Activated T-helper 17 cell treated with anti-CD3 and anti-CD28 coated beads, Interleukin-2, amount 50 U/mL, for 72 hours (primary cell): ENCODE measurements at regions not wholly inside any gene's neighbourhood (a gene's known extent, or its start where the extent isn't known, plus 50 kb on each side); places are given as distances from the start of the nearest gene placed in this dataset.

Experiments used
- ATAC-seq: fragments of 150-1000 bp; cut with Tn5 transposase; replicated peaks from 2 replicates; pipeline ENCODE4 v1.10.0; 2021; ENCODE audit warnings: mild to moderate bottlenecking, moderate library complexity
- H3K27ac Mint-ChIP-seq: one replicate; pipeline ENCODE4 v1.8.0; 2022; ENCODE audit warnings: mixed read lengths
- H3K27me3 Mint-ChIP-seq: one replicate; pipeline ENCODE4 v1.8.0; 2022; ENCODE audit warnings: mixed read lengths
- H3K36me3 Mint-ChIP-seq: one replicate; pipeline ENCODE4 v1.8.0; 2022; ENCODE audit warnings: low read depth, mild to moderate bottlenecking, mixed read lengths
- H3K4me1 Mint-ChIP-seq: one replicate; pipeline ENCODE4 v1.8.0; 2022; ENCODE audit warnings: mixed read lengths
- H3K4me3 Mint-ChIP-seq: one replicate; pipeline ENCODE4 v1.8.0; 2022; ENCODE audit warnings: mild to moderate bottlenecking, mixed read lengths
- H3K9me3 Mint-ChIP-seq: one replicate; pipeline ENCODE4 v1.8.0; 2022; ENCODE audit warnings: mixed read lengths

- no peaks in the 10 kb centered on the region for H3K36me3 Mint-ChIP-seq
- H3K27me3 Mint-ChIP-seq: no peaks in the 10 kb centered on the region
- no peaks in the 10 kb centered on the region for H3K4me1 Mint-ChIP-seq
- H3K9me3 Mint-ChIP-seq: no peaks in the 10 kb centered on the region
- no peak overlapping the region for H3K27ac Mint-ChIP-seq
- H3K4me3 Mint-ChIP-seq: no peak overlapping the region
- ATAC-seq: no peak
Observed at GRCh38 chr16:58962811-58963210, 228.7 kb upstream of the GOT2 start.

- Mint-ChIP-seq H3K27ac (no peak overlapping the region), H3K4me1 (no peaks in the 10 kb centered on the region), H3K27me3 (no peaks in the 10 kb centered on the region), H3K36me3 (no peaks in the 10 kb centered on the region), H3K4me3 (no peak overlapping the region), H3K9me3 (no peaks in the 10 kb centered on the region)
- no peak for ATAC-seq
Observed at GRCh38 chr16:58960484-58960883, 226.4 kb upstream of the GOT2 start.

GRCh38 chr16:58960034-58960433, 225.9 kb upstream of the GOT2 start:
- H3K9me3 Mint-ChIP-seq: no peaks in the 10 kb centered on the region
- no peaks in the 10 kb centered on the region for H3K36me3 Mint-ChIP-seq
- H3K4me1 Mint-ChIP-seq: no peaks in the 10 kb centered on the region
- no peaks in the 10 kb centered on the region for H3K27me3 Mint-ChIP-seq
- ATAC-seq: no peak
- H3K27ac Mint-ChIP-seq: no peak overlapping the region
- H3K4me3 Mint-ChIP-seq: no peak overlapping the region

- ATAC-seq: no peak
- no peaks in the 10 kb centered on the region for H3K27me3 Mint-ChIP-seq
- no peaks in the 10 kb centered on the region for H3K36me3 Mint-ChIP-seq
- no peaks in the 10 kb centered on the region for H3K4me1 Mint-ChIP-seq
- no peak overlapping the region for H3K4me3 Mint-ChIP-seq
- no peaks in the 10 kb centered on the region for H3K9me3 Mint-ChIP-seq
- no peak overlapping the region for H3K27ac Mint-ChIP-seq
Observed at GRCh38 chr16:58958749-58959148, 224.6 kb upstream of the GOT2 start.

GRCh38 chr16:58948244-58948643, 214.1 kb upstream of the GOT2 start:
- ATAC-seq: no peak
- H3K27me3 Mint-ChIP-seq: no peaks in the 10 kb centered on the region
- H3K4me3 Mint-ChIP-seq: no peak overlapping the region
- no peaks in the 10 kb centered on the region for H3K4me1 Mint-ChIP-seq
- peaks cover 3% of the 10 kb centered on the region for H3K9me3 Mint-ChIP-seq
- H3K36me3 Mint-ChIP-seq: no peaks in the 10 kb centered on the region
- H3K27ac Mint-ChIP-seq: no peak overlapping the region

GRCh38 chr16:58940609-58941008, 206.5 kb upstream of the GOT2 start:
- no peaks in the 10 kb centered on the region for H3K36me3 Mint-ChIP-seq
- no peaks in the 10 kb centered on the region for H3K9me3 Mint-ChIP-seq
- no peak for ATAC-seq
- no peak overlapping the region for H3K27ac Mint-ChIP-seq
- H3K4me3 Mint-ChIP-seq: no peak overlapping the region
- no peaks in the 10 kb centered on the region for H3K4me1 Mint-ChIP-seq
- H3K27me3 Mint-ChIP-seq: no peaks in the 10 kb centered on the region

- no peak for ATAC-seq
- H3K27ac Mint-ChIP-seq: no peak overlapping the region
- H3K36me3 Mint-ChIP-seq: no peaks in the 10 kb centered on the region
- H3K9me3 Mint-ChIP-seq: no peaks in the 10 kb centered on the region
- no peaks in the 10 kb centered on the region for H3K4me1 Mint-ChIP-seq
- no peak overlapping the region for H3K4me3 Mint-ChIP-seq
- no peaks in the 10 kb centered on the region for H3K27me3 Mint-ChIP-seq
Observed at GRCh38 chr16:58938811-58939210, 204.7 kb upstream of the GOT2 start.

- Mint-ChIP-seq H3K27me3 (peaks cover 3% of the 10 kb centered on the region), H3K4me3 (no peak overlapping the region), H3K9me3 (peaks cover 3% of the 10 kb centered on the region), H3K27ac (no peak overlapping the region), H3K4me1 (no peaks in the 10 kb centered on the region), H3K36me3 (no peaks in the 10 kb centered on the region)
- no peak for ATAC-seq
Observed at GRCh38 chr16:58937661-58938060, 203.5 kb upstream of the GOT2 start.

- ATAC-seq: no peak
- no peak overlapping the region for H3K4me3 Mint-ChIP-seq
- no peak overlapping the region for H3K27ac Mint-ChIP-seq
- H3K27me3 Mint-ChIP-seq: peaks cover 3% of the 10 kb centered on the region
- H3K4me1 Mint-ChIP-seq: no peaks in the 10 kb centered on the region
- H3K9me3 Mint-ChIP-seq: peaks cover 3% of the 10 kb centered on the region
- no peaks in the 10 kb centered on the region for H3K36me3 Mint-ChIP-seq
Observed at GRCh38 chr16:58933186-58933585, 199.1 kb upstream of the GOT2 start.

- Mint-ChIP-seq H3K4me1 (no peaks in the 10 kb centered on the region), H3K27me3 (peaks cover 3% of the 10 kb centered on the region), H3K4me3 (no peak overlapping the region), H3K9me3 (peaks cover 3% of the 10 kb centered on the region), H3K36me3 (no peaks in the 10 kb centered on the region), H3K27ac (no peak overlapping the region)
- no peak for ATAC-seq
Observed at GRCh38 chr16:58931436-58931835, 197.3 kb upstream of the GOT2 start.

- no peak overlapping the region for H3K27ac Mint-ChIP-seq
- no peak overlapping the region for H3K4me3 Mint-ChIP-seq
- H3K27me3 Mint-ChIP-seq: peaks cover 3% of the 10 kb centered on the region
- H3K4me1 Mint-ChIP-seq: no peaks in the 10 kb centered on the region
- ATAC-seq: no peak
- H3K9me3 Mint-ChIP-seq: peaks cover 6% of the 10 kb centered on the region
- H3K36me3 Mint-ChIP-seq: no peaks in the 10 kb centered on the region
Observed at GRCh38 chr16:58923094-58923493, 189.0 kb upstream of the GOT2 start.

GRCh38 chr16:58913456-58913855, 179.3 kb upstream of the GOT2 start:
- no peak for ATAC-seq
- no peaks in the 10 kb centered on the region for H3K4me1 Mint-ChIP-seq
- no peak overlapping the region for H3K27ac Mint-ChIP-seq
- H3K9me3 Mint-ChIP-seq: peaks cover 9% of the 10 kb centered on the region
- no peaks in the 10 kb centered on the region for H3K36me3 Mint-ChIP-seq
- no peak overlapping the region for H3K4me3 Mint-ChIP-seq
- H3K27me3 Mint-ChIP-seq: no peaks in the 10 kb centered on the region

- no peaks in the 10 kb centered on the region for H3K4me1 Mint-ChIP-seq
- H3K27ac Mint-ChIP-seq: no peak overlapping the region
- no peak overlapping the region for H3K4me3 Mint-ChIP-seq
- no peak for ATAC-seq
- no peaks in the 10 kb centered on the region for H3K27me3 Mint-ChIP-seq
- no peaks in the 10 kb centered on the region for H3K36me3 Mint-ChIP-seq
- H3K9me3 Mint-ChIP-seq: peaks cover 5% of the 10 kb centered on the region
Observed at GRCh38 chr16:58912571-58912970, 178.5 kb upstream of the GOT2 start.

GRCh38 chr16:58906981-58907715, 173.0 kb upstream of the GOT2 start:
- Mint-ChIP-seq H3K4me3 (no peak overlapping the region), H3K27me3 (peaks cover 4% of the 10 kb centered on the region), H3K27ac (no peak overlapping the region), H3K9me3 (no peaks in the 10 kb centered on the region), H3K36me3 (no peaks in the 10 kb centered on the region), H3K4me1 (no peaks in the 10 kb centered on the region)
- ATAC-seq: no peak

- Mint-ChIP-seq H3K27me3 (peaks cover 8% of the 10 kb centered on the region), H3K36me3 (no peaks in the 10 kb centered on the region), H3K9me3 (peaks cover 5% of the 10 kb centered on the region), H3K27ac (no peak overlapping the region), H3K4me1 (no peaks in the 10 kb centered on the region), H3K4me3 (no peak overlapping the region)
- no peak for ATAC-seq
Observed at GRCh38 chr16:58904291-58904690, 170.2 kb upstream of the GOT2 start.

GRCh38 chr16:58889516-58889915, 155.4 kb upstream of the GOT2 start:
- Mint-ChIP-seq H3K27me3 (peaks cover 8% of the 10 kb centered on the region), H3K4me3 (no peak overlapping the region), H3K9me3 (peaks cover 5% of the 10 kb centered on the region), H3K36me3 (no peaks in the 10 kb centered on the region), H3K4me1 (no peaks in the 10 kb centered on the region), H3K27ac (no peak overlapping the region)
- no peak for ATAC-seq
